Frontal cortex (tissue), 3 donors: ENCODE measurements at regions not wholly inside any gene's neighbourhood (a gene's known extent, or its start where the extent isn't known, plus 50 kb on each side); places are given as distances from the start of the nearest gene placed in this dataset.
"Not testable (repeated sequence)": the region's sequence is repeated elsewhere in the genome, so short reads cannot be mapped to it uniquely, and the experiment has no call there.

Experiments
- DNase-seq, 2 donors: peaks; one replicate each; pipeline ENCODE4 v3.0.0; 2012; ENCODE audit warnings: low spot score in 2 of 2
- FAIRE-seq: peaks from 2 replicates; lab custom pipeline; 2012; peaks lifted over from hg19 to GRCh38; lab: Jason Lieb, UNC
- donor health status: control.
- donor health status: control.
- donor health status: control.

DNA sequence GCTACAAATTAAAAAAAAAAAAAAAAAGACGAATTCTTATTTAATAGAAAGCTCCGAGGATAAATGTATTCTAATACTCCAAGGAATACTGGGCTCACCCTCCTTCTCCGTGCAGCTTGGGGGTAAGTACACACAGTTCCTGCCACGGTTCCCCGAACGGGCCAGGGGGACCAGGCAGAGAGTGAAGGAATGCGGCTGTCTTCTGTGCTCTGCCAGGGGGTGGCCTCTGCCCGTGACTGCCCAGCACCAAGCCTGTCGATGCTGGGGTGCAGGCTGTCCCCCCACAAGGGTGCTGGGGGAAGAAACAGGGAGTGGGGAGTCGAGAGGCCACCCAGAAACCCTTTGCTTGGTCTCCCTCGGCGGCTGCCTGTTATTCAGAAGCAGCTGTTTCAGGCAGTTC is 410.1 kb upstream of the IRX1 start:
- no peak for DNase-seq
- FAIRE-seq, result no peak

DNA sequence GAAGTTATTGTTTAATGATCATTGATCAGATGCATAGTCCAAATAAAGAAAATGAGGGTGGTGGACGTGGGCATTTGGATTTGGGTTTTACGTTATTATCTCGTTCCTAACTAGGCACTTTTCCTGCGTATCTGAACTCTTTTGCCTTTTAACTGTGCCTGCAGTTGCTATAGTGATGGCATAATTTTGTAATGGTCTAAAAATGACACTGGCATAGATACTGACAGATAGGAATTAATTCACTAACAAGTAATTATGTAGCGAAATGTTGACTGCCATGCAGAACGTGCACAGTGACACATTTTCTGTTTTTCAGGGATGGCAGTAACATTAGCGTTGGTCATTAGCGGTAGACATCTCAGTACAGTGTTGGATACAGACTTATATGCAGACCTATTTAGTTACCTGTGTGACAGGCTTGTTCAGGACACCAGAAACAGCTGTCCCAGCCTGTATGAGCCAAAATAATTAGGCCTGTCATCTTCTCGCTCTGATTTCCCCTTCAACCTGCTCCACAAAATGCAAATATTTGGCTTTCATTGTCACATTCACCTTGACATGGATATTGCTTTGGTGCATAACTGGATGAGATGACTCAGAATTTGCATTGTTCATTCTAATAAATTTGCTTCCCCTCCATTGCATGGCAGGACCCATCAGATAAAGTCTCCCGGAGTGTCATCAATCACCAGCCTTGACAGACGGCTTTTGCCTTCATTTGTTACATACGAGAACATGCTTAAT is 413.3 kb upstream of the IRX1 start:
- DNase-seq, result no peak
- no peak for FAIRE-seq

DNA sequence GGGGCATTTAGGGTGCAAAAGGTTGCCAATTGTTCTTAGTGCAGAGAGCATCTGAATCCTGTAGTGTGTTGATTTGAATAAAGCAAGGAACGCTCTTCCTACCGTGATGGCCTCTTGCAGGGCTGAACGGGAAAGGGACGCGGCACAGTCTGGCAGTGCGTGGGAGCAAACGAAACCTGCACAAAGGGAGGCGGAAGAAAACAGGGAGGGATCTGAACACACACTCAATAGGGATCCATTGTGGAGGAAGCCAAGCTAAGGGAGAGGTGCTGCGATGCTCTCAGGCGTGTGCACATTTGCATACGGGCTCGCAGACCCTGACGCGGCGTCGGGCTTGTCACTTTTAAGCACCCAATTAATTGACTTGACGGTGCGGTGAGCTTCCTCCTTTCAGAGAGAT is 414.0 kb upstream of the IRX1 start:
- no peak for DNase-seq

DNA sequence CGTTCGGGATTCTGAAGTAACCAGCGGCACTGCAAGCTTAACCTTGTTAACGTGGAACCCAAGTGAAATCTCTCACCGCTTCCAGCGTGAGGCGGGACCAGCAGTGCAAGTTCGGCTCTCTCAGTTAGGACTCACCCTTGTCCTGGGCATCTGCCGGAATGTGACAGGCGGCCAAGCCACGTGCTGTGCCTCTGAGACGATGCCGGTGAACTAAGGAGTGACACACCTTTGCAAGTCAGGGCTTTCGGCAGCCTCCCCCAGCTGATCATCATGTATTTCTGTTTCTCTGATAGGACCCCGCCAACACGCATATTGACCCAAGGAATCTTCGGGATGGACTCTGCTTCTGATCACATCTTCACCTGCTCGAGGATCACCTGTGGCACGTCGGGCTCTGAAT is 415.0 kb upstream of the IRX1 start:
- FAIRE-seq, result no peak
- no peak for DNase-seq

More for the DNA sequence above, 414.0 kb upstream of the IRX1 start:
- no peak for FAIRE-seq

DNA sequence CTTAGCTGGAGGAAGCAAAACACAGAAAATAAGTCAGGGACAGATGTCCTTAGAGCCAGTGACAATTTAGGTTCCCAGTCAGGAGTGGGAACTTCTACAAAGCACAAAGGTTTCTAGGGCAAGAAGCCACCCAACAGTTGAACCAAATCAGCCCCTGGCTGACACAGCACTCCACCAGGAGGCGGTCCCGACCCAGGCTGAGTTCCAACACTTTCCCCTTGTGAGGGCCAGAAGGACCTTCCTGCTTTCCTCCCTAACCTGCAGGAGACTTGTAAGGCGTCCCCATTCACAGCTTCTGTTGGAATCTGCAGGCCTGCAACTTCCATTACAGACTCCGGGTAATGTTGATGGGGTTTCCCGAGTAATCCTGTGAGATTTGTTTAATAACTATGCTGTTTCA is 416.4 kb upstream of the IRX1 start:
- no peak for DNase-seq

DNA sequence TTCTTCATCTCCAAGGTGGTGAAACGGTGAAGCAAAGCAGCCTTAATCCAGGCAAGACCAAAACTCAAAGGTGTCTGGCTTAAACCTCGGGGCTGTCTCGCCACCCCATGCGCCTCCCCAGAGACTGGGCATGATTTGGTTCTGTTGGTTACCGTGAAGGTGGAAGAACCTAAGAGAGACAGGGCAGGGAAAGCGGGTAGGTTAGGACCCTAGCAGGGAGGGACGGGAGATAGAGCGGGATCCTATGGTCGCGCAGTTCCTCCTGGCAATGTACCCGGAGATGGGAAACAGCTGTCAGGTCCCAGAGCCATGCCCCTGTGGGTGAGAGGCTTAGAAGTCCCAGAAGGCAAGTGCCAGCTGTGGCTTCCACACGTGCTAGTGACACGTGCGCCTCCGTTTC is 418.3 kb upstream of the IRX1 start:
- FAIRE-seq, result no peak
- DNase-seq, result no peak

More for the DNA sequence above, 416.4 kb upstream of the IRX1 start:
- no peak for FAIRE-seq

DNA sequence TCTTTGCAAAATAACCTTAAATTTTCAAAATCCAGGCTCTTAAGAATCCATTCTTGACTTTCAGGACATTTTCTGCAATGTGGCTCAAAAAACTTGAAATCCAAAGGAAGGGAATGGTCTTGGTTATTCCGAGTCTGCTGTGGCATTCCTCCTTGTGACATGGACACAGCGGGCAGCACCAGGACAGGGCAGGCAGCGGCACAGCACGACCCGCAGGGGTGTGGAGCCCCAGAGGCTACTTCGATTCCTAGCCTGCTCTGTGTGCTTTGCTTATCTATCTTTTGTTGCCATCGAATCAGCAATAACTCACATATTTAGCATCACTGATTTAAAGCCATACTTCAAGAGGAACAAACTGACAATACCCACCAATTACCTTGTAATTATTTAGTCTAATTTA is 420.2 kb upstream of the IRX1 start:
- FAIRE-seq (no peak), DNase-seq (no peak)

DNA sequence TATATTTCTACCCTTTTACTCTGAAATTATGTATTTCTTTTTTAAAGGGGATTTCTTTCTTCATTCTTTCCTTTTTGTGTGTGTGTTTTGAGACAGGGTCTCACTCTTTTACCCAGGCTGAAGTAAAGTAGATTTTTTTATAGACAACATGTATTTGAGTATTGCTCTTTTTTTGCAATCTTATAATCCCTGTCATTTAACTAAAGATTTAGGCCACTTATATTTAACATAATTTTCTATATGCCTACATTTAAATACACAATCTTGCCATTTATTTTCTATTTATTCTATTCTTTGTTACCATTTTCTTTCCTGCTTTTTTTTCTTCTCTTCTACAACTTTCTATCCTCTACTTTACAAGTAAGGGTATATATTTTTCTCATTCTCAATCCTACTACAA is 416.0 kb upstream of the IRX2 start:
- DNase-seq (no peak), FAIRE-seq (no peak)

DNA sequence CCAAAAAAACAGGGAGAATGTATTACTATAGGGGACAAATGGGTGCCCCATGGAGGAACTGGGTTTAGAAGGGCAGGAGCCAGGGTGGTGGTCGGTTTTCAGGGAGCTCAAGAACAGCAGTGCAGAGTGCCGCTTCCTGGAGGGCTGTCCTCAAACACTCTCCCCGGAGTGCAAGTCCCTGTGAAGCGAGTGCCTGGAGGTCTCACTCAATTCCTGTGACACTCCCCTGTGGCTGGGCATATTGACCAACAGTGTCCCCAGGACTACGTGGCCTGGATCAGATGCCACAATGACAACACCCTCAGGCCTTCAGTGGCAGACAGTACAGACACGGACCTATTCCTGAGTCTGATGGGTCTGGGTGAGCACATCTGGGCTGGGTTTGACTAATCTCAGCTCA is 412.1 kb upstream of the IRX2 start:
- FAIRE-seq (no peak), DNase-seq (no peak)

DNA sequence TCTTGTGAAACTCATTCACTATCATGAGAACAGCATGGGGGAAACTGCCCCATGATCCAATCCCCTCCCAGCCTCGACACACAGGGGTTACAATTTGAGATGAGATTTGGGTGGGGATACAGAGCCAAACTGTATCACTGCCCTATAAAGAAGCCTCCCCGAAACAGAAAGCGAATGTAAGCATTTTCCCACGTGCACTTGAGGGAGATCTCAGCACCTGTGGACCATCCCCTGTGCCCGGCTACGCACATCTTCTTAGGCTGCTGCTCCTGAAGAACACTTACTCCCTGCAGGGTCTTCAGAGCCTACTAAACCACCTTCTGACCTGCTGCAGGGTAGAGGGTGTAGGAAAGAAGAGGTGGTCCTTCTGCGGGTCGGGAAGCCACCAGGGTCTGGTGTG is 410.2 kb upstream of the IRX2 start:
- no peak for FAIRE-seq
- DNase-seq, result no peak

DNA sequence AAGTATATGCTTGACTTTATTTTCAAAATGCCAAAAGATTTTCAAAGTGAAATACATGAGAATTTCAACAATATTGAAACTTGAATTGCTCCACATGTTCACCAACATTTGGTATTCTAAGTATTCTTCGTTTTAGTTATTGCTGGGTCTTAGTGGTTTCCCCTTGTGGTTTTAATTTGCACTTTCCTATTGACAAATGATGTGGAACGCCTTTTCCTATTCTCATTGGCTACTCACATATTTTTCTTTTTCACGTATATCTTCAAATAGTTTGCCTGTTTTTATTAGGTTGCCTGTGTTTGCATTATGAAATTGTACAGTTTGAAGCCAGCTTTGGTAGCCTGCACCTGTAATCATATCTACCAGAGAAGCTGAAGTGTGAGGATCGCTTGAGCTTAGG is 405.7 kb upstream of the IRX2 start:
- DNase-seq (no peak), FAIRE-seq (no peak)

DNA sequence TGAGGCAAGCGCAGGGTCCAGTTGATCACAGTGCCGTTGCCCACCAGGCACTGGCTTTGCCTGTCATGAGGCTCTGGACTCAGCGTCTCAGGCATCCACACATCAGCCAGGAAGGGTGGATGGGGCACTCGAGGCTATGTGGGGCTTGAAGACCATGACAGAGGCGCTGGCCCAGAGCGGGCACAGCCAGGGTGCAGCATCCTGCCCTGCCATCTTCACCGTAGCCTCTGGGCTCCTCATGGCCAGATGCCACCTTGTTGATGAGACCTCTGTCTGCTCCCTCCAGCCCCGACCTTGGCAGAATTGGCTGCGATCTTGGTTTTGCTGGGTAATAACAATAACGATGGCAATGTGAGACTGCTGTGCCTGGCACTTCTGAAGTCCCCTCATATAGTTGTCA is 404.2 kb upstream of the IRX2 start:
- DNase-seq (no peak), FAIRE-seq (no peak)

DNA sequence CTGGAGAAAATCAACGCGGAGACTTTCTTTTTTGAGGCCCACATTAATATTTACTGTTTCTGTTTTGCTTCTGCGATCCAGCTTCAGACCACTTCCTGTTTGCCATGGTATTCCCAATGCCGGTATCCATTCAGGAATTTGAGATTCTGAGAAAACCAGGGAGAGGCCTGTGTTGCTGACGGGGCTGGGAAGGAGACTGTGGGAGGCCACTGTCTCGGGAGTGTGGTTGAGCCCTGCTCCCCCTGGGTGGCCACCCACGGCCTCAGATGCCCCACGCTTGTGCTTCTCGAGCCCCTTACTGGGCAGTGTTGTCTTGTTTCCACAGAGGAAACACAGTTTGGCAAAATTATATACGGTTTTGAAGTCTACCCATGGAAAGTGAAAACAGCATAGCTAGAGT is 403.6 kb upstream of the IRX2 start:
- DNase-seq, result no peak
- FAIRE-seq, result no peak

DNA sequence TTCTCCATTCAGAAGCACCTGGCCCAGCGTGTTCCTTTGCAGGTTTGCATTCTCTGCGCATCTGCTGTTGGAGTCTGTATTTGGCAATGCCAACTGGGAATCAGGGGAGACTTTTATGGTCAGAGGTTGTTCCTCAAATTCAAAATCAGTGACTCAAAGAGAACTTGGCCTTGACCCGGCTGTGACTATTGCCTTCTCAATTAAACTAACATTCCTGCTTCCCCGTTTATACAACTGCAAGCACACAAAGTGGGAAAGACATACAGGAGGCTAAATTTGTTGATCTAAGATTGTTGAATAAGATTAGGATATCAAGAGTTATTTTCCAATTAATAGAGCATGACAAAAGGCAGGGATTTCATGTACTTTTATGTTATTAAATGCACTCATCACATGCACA is 402.4 kb upstream of the IRX2 start:
- DNase-seq (no peak), FAIRE-seq (no peak)

DNA sequence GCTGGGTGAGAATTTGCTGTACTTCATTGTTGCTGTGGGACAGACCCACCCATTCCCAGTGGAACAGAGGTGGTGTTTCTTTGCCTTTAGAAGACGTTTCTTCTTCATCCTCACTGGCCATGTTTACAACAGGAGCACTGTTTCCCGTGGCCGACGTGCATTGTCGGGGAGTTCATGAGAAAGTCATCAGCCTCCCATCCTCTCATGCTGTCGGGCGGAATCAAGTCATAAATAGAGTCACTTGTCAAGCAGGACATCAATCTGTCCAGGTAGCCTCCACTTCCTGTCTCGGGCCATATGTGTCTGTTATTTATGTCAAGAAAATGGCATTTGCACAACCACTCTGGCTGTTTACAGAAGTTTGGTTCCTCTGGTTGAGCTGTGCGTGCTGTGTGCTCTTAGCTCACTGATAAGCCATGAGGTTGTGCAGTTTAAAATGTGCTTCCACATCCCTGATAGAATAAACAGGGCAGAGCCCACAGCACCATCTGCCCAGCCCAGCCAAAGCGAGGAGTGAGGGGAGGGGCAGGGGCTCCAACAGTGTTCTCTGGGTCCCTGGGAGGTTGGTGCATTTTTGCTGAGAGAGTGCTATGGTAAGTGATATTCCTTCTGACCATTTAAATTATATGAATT is 401.9 kb upstream of the IRX2 start:
- DNase-seq (no peak), FAIRE-seq (no peak)

DNA sequence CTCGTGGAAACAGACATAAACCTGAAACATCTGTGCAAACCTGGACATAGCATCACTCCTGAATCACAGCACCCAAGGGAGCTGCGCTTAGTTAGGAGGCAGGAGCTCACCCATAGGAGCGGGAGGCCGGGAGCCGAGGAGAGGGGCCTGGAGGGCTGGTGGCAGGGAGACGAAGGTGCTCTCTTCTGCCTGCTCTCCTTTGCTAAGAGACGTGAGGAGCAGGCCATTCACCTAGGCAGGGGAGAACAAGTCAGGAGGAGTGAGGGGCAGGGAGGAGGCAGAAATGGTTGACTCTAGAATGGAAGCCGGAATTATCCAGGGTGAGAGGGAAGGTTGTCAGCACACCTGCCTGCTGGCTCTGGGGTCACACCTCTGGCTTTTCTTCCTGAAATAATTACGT is 398.4 kb upstream of the IRX2 start:
- FAIRE-seq, result no peak
- DNase-seq, result no peak

DNA sequence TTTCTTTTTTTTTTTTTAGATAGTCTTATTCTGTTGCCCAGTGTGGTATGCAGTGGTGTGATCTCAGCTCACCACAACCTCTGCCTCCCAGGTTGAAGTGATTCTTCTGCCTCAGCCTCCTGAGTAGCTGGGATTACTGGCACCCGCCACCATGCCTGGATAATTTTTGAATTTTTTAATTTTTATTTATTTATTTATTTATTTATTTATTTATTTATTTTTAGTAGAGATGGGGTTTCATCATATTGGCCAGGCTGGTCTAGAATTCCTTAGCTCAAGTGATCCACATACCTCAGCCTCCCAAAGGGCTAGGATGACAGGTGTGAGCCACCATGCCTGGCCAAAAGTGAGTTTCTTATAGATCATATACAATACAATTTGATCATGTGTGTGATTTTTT is 395.9 kb upstream of the IRX2 start:
- not testable (repeated sequence) for FAIRE-seq, DNase-seq

DNA sequence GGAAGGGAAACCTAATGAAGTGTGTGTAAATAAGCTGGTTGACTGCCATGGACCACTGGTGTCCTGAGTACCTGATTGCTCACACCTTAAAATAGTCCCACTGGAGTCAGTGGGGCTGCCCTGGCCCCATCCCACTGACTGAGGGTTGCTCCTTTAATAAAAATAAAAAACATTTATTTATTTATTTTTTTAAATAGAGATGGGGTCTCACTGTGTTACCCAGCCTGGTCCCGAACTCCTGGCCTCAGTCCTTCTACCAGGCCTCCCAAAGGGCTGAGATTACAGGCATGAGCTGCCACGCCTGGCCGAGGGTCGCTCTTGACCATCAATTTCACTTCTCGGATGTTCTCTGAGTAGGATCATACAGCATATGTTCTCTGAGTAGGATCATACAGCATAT is 394.2 kb upstream of the IRX2 start:
- FAIRE-seq (no peak), DNase-seq (no peak)

DNA sequence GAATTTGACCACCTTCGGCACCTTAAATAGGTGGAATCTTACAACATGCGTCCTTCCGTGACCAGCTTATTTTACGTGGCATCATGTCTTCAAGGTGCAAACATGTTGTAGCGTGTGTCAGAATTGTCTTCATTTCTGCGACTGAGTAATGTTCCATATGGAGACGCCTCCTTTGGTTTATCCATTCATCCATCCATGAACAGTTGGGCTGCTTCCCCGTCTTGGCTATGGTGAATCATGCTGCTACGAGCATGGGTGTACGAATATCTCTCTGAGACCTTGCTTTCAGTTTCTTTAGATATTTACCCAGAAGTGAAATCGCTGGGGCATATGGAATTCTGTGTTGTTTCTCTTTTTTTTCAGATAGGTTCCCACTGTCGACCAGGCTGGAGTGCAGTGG is 391.9 kb upstream of the IRX2 start:
- FAIRE-seq (no peak), DNase-seq (no peak)

DNA sequence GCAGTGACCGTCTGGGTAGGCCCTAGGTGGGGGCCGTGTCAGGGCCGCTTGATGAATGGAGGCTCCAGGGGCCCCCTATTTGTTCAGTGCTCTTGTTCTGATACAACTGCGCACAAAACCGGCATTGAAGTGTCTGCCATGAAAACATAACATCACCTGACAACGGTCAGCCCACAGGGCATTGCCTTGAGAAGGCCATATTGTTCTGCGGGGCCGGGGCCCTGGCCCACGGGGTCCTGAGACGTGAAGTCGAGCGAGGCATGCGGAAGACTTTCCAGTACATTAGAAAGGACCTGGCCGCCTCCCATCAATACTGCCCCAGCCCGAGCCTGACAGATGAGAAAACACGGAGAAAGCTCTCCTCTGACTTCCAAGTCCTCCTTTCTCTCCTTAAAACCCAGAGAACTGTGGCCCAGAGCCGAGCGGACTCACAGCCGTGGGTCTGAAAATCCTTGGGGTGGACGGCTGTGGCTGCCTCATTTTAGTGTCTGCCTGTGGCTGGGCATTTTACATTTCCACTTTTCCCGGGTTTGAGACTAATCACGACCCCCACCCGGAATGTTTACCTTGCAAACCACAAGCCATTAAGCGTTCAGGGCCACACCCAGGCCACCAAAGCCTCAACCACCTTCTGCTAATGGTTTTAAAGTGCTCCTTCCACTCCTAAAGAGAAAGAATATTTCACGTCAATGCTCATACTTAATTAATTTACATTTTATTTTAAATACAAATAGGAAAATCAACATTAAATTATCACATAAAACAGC is 391.0 kb upstream of the IRX2 start:
- FAIRE-seq (no peak), DNase-seq (no peak)

DNA sequence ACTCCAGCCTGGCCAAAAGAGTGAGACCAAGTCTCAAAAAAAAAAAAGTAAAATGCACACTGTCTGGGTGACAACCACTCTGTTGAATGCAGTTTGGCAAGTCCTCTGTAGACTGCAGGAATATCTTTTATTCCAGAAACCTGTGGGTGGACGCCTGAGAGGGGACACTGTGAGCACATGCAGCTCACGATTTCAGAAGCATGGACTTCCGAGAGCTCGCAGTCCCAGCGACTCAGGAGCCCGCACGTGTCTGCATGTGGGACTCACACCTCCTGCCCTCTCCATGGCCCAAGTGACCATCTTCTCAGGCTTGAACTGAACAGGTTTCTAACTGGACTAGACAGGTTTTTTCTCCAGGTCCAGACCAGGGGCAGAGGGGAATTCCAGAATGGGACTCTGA is 388.6 kb upstream of the IRX2 start:
- DNase-seq (no peak), FAIRE-seq (no peak)
